ENCODE measurements at regions not wholly inside any gene's neighbourhood (a gene's known extent, or its start where the extent isn't known, plus 50 kb on each side); places are given as distances from the start of the nearest gene placed in this dataset.

DNA sequence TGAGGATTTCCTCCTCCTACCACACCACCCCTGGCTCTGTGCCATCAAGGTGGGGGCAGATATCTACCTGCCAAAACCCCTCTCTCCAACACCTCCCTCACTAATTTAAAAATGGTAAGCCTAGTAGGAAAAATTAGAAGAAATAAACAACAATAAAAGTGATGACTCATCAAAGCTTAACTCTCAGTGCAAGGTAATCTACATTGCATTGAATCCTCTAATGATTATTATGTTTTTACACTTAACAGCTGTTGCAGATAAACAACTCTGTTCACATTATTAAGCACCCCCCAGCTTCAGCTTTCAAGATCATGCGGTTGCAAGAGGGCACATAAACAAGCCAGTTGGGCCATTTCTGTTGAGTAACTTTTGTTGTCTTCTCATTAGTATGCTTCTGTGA is 396.1 kb upstream of the ATP11B start:
- Histone ChIP-seq H3K4me3 (ENCODE audit: low read length) (no peak overlapping the region), H3K9me3 (ENCODE audit: control insufficient read depth, low read depth, low read length) (no peaks in the 10 kb centered on the region), H3K27me3 (ENCODE audit: control insufficient read depth, insufficient read depth, low read length) (peaks cover 2% of the 10 kb centered on the region), H3K27ac (ENCODE audit: low read length) (no peak overlapping the region), H3K4me1 (ENCODE audit: control insufficient read depth, insufficient read depth, low read length) (no peaks in the 10 kb centered on the region), H3K36me3 (ENCODE audit: control insufficient read depth, insufficient read depth, low read length) (no peaks in the 10 kb centered on the region)
- WGBS (ENCODE audit: insufficient coverage, low lambda C conversion rate) = no CpG with 5 or more reads among the region's 1 CpG
- no peak for DNase-seq

DNA sequence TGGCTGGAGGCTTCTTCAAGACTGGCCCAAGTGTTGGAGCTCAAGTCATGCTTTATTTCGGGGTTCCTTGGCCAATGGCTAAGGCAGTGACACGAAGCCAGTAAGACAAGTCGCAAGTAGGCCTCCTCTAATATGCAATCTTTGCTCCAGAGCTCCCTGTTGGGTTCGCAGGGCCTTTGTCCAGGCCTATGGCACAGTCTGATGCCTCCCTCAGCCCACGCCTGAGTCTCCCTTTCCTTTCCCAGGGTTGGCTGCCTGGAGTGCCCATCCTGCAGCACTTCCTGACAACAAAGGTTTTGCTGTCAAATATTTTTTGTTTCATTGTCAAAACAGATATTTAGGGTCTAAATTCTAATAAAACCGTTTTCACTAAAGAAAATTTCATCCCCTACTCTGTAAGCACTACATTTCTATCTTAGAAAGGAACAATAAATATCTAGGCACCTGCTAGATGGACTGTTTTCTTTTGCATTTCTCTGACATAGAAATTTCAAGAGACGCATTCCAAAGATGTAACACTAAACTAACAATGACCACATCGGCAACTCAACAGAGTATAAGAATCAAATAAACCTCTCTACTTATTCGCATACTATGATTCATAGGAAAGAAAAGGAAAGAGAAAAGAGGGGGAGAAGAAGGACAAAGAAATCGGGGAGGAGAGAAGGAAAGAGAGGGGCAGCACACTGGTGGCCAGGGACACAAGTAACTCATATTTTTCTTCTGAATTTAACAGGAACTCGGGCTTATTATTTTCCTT is 393.1 kb upstream of the ATP11B start:
- H3K4me1 ChIP-seq (ENCODE audit: control insufficient read depth, insufficient read depth, low read length) = no peaks in the 10 kb centered on the region
- peaks cover 2% of the 10 kb centered on the region for H3K27me3 ChIP-seq (ENCODE audit: control insufficient read depth, insufficient read depth, low read length)
- WGBS (ENCODE audit: insufficient coverage, low lambda C conversion rate) = 76% methylated on average over 5 of the region's 11 CpGs
- H3K4me3 ChIP-seq (ENCODE audit: low read length) = no peak overlapping the region
- DNase-seq = no peak
- H3K27ac ChIP-seq (ENCODE audit: low read length) = no peak overlapping the region
- no peaks in the 10 kb centered on the region for H3K36me3 ChIP-seq (ENCODE audit: control insufficient read depth, insufficient read depth, low read length)
- no peaks in the 10 kb centered on the region for H3K9me3 ChIP-seq (ENCODE audit: control insufficient read depth, low read depth, low read length)

DNA sequence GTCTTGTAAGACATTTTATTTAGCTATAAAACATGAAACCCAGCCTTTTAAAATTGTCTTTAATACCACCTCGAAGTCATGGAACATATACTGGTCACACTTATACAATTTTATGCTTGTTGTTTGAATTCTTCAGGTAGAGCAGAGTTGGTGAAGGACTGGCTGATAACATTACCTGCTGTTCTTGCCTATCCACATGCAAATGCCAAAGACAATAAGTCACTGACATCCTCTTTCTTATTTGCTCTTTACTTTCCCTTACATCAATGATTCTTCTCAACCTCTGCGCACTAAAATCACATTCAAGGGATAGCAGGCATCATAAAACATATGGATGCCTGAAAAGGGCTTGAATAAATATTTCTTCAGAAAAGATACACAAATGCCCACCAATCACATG is 392.5 kb upstream of the ATP11B start:
- no CpG with 5 or more reads among the region's 2 CpGs for WGBS (ENCODE audit: insufficient coverage, low lambda C conversion rate)
- Histone ChIP-seq H3K9me3 (ENCODE audit: control insufficient read depth, low read depth, low read length) (no peaks in the 10 kb centered on the region), H3K4me1 (ENCODE audit: control insufficient read depth, insufficient read depth, low read length) (no peaks in the 10 kb centered on the region), H3K36me3 (ENCODE audit: control insufficient read depth, insufficient read depth, low read length) (no peaks in the 10 kb centered on the region), H3K4me3 (ENCODE audit: low read length) (no peak overlapping the region), H3K27me3 (ENCODE audit: control insufficient read depth, insufficient read depth, low read length) (peaks cover 2% of the 10 kb centered on the region), H3K27ac (ENCODE audit: low read length) (no peak overlapping the region)
- DNase-seq = no peak

DNA sequence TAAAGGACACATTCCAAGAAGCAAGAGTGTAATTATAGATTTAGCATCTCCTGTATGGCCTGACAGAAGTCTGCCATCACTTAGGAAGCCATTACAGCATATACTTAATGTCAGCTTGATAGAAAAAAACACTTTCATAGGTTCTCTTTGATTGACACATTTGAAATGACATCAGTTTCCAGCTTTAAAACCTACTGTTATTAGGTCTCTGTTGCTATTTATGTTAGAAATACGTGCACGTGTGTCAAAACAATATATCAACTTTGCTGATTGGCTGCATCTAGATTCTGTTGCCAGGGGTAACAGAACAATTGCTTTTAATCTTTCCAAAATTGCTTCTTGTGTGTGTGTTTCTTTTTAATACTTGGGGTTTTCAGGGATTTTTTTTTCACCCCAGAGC is 389.3 kb upstream of the ATP11B start:
- Histone ChIP-seq H3K9me3 (ENCODE audit: control insufficient read depth, low read depth, low read length) (no peaks in the 10 kb centered on the region), H3K27me3 (ENCODE audit: control insufficient read depth, insufficient read depth, low read length) (no peaks in the 10 kb centered on the region), H3K4me1 (ENCODE audit: control insufficient read depth, insufficient read depth, low read length) (no peaks in the 10 kb centered on the region), H3K4me3 (ENCODE audit: low read length) (no peak overlapping the region), H3K36me3 (ENCODE audit: control insufficient read depth, insufficient read depth, low read length) (no peaks in the 10 kb centered on the region), H3K27ac (ENCODE audit: low read length) (no peak overlapping the region)
- DNase-seq = no peak
- WGBS (ENCODE audit: insufficient coverage, low lambda C conversion rate) = no CpG with 5 or more reads among the region's 2 CpGs

DNA sequence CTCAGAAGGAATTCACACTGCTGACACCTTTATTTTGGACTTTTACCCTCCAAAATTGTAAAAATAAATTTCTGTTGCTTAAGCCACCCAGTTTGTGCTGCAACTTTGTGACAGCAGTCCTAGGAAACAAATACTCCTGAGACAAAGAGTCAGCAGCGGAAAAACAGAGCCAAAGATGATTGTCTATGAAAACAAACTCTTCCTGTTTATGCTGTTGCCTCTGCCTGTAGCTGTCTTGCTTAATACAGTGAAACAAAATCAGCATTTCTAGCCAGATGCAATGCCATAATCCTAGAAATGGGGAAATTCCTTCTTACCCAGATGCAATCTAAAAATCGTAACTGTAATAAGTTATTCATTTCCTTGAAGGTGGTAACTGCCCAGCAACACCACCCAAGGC is 387.5 kb upstream of the ATP11B start:
- no peaks in the 10 kb centered on the region for H3K36me3 ChIP-seq (ENCODE audit: control insufficient read depth, insufficient read depth, low read length)
- no peaks in the 10 kb centered on the region for H3K27me3 ChIP-seq (ENCODE audit: control insufficient read depth, insufficient read depth, low read length)
- no peak overlapping the region for H3K27ac ChIP-seq (ENCODE audit: low read length)
- H3K9me3 ChIP-seq (ENCODE audit: control insufficient read depth, low read depth, low read length) = no peaks in the 10 kb centered on the region
- DNase-seq = no peak
- WGBS (ENCODE audit: insufficient coverage, low lambda C conversion rate) = 80% methylated on average over 1 of the region's 2 CpGs
- H3K4me1 ChIP-seq (ENCODE audit: control insufficient read depth, insufficient read depth, low read length) = no peaks in the 10 kb centered on the region
- no peak overlapping the region for H3K4me3 ChIP-seq (ENCODE audit: low read length)

DNA sequence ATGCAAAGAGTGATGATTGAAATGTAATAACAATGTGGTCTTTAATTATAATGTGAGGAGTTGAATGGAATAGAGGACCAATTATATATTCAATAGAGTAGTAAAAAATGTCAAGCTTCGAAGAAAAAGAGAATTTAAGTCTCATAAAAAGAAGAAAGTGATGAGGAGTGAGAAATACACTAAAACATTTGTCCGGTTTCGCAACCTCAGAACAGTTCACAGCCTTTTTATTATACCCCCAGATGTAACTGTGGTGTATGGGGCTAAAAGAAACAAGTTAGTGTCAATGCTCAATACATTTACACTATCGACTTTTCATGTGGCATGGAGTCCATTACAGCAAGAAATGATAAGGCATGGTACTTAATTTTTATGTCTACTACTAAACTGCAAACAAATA is 386.5 kb upstream of the ATP11B start:
- Histone ChIP-seq H3K4me3 (ENCODE audit: low read length) (no peak overlapping the region), H3K27ac (ENCODE audit: low read length) (no peak overlapping the region), H3K9me3 (ENCODE audit: control insufficient read depth, low read depth, low read length) (no peaks in the 10 kb centered on the region), H3K36me3 (ENCODE audit: control insufficient read depth, insufficient read depth, low read length) (no peaks in the 10 kb centered on the region), H3K27me3 (ENCODE audit: control insufficient read depth, insufficient read depth, low read length) (no peaks in the 10 kb centered on the region), H3K4me1 (ENCODE audit: control insufficient read depth, insufficient read depth, low read length) (no peaks in the 10 kb centered on the region)
- 96% methylated on average over 4 of the region's 4 CpGs for WGBS (ENCODE audit: insufficient coverage, low lambda C conversion rate)
- DNase-seq = no peak

DNA sequence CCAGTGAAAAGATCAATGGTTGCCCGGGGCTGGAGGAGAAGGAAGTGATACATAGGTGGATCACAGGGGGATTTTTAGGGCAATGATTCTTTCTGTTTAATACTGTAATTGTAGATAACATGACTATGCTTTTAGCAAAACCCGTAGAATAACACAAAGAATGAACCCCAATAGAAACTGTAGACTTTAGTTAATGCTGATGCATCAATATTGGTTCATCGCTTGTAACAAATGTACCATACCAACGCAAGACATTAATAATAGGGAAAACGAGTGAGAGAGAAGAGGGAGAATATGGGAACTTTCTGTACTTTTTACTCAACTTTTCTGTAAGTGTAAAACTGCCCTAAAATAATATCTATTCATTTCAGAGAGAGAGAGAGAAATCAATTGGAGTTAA is 383.3 kb upstream of the ATP11B start:
- H3K27ac ChIP-seq (ENCODE audit: low read length) = no peak overlapping the region
- 100% methylated on average over 1 of the region's 5 CpGs for WGBS (ENCODE audit: insufficient coverage, low lambda C conversion rate)
- DNase-seq = no peak
- peaks cover 2% of the 10 kb centered on the region for H3K27me3 ChIP-seq (ENCODE audit: control insufficient read depth, insufficient read depth, low read length)
- H3K36me3 ChIP-seq (ENCODE audit: control insufficient read depth, insufficient read depth, low read length) = no peaks in the 10 kb centered on the region
- H3K9me3 ChIP-seq (ENCODE audit: control insufficient read depth, low read depth, low read length) = no peaks in the 10 kb centered on the region
- H3K4me1 ChIP-seq (ENCODE audit: control insufficient read depth, insufficient read depth, low read length) = no peaks in the 10 kb centered on the region
- H3K4me3 ChIP-seq (ENCODE audit: low read length) = no peak overlapping the region

DNA sequence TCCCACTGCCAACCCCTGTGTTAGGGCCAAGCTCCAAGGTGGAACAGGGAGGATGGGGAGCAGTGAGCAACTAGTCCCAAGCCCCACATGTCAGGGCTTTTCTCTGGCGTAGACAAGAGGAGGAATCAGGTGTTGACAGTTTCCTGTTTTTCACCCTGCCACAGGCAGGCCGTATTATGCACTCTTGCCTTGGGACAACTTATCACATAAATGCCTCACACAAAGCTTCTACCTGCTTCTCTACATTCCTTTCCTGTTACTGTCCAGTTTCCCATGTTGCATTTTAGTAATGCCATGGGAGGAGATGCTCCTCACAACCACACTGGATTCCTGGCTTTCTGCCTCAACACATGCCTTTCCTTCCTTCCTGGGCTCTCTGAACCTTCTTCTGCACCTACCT is 381.2 kb upstream of the ATP11B start:
- Histone ChIP-seq H3K27me3 (ENCODE audit: control insufficient read depth, insufficient read depth, low read length) (peaks cover 2% of the 10 kb centered on the region), H3K36me3 (ENCODE audit: control insufficient read depth, insufficient read depth, low read length) (no peaks in the 10 kb centered on the region), H3K9me3 (ENCODE audit: control insufficient read depth, low read depth, low read length) (no peaks in the 10 kb centered on the region), H3K4me1 (ENCODE audit: control insufficient read depth, insufficient read depth, low read length) (no peaks in the 10 kb centered on the region), H3K27ac (ENCODE audit: low read length) (no peak overlapping the region), H3K4me3 (ENCODE audit: low read length) (no peak overlapping the region)
- no CpG with 5 or more reads among the region's 2 CpGs for WGBS (ENCODE audit: insufficient coverage, low lambda C conversion rate)
- no peak for DNase-seq

DNA sequence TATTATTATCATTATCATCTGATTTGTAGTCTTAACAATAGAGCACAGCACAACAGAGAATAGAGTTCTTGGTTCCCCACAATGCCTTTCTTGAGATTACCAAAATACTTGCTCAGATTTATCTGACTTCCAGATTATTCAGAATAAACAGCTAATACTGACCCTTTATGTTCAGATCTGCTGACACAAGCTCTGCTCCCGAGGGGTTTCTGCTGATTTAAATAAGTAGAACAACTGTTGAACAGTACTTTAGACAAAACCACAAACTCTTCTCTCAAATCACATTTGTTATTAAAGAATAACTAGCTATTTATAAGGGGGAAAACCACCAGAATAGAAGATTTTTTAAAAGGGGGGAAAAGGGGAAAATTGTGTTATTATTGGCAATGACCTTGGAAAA is 380.2 kb upstream of the ATP11B start:
- Histone ChIP-seq H3K9me3 (ENCODE audit: control insufficient read depth, low read depth, low read length) (no peaks in the 10 kb centered on the region), H3K27ac (ENCODE audit: low read length) (no peak overlapping the region), H3K27me3 (ENCODE audit: control insufficient read depth, insufficient read depth, low read length) (peaks cover 2% of the 10 kb centered on the region), H3K36me3 (ENCODE audit: control insufficient read depth, insufficient read depth, low read length) (no peaks in the 10 kb centered on the region), H3K4me3 (ENCODE audit: low read length) (no peak overlapping the region), H3K4me1 (ENCODE audit: control insufficient read depth, insufficient read depth, low read length) (no peaks in the 10 kb centered on the region)
- WGBS (ENCODE audit: insufficient coverage, low lambda C conversion rate) = no CpG with 5 or more reads among the region's 1 CpG
- DNase-seq = no peak

DNA sequence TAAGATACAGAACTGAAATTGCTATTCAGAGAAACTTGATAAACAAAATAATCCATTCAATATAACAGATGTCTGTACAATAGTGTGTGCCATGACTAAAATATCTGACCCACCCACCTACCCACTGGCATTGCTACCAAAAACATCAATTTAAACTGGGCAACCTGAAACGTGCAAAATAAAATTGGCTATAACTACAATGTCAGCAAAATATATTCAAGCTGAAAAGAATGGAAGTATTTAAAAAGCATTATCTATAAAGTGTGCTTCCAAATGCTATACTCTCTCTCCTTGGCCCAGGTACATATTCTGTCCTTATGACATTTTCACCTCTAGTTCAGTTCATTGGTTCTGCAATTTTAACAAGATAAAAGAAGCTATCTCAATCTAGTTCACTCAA is 379.6 kb upstream of the ATP11B start:
- Histone ChIP-seq H3K27ac (ENCODE audit: low read length) (no peak overlapping the region), H3K27me3 (ENCODE audit: control insufficient read depth, insufficient read depth, low read length) (peaks cover 2% of the 10 kb centered on the region), H3K9me3 (ENCODE audit: control insufficient read depth, low read depth, low read length) (no peaks in the 10 kb centered on the region), H3K36me3 (ENCODE audit: control insufficient read depth, insufficient read depth, low read length) (no peaks in the 10 kb centered on the region), H3K4me1 (ENCODE audit: control insufficient read depth, insufficient read depth, low read length) (no peaks in the 10 kb centered on the region), H3K4me3 (ENCODE audit: low read length) (no peak overlapping the region)
- no peak for DNase-seq
- WGBS (ENCODE audit: insufficient coverage, low lambda C conversion rate) = no CpG with 5 or more reads among the region's 1 CpG

DNA sequence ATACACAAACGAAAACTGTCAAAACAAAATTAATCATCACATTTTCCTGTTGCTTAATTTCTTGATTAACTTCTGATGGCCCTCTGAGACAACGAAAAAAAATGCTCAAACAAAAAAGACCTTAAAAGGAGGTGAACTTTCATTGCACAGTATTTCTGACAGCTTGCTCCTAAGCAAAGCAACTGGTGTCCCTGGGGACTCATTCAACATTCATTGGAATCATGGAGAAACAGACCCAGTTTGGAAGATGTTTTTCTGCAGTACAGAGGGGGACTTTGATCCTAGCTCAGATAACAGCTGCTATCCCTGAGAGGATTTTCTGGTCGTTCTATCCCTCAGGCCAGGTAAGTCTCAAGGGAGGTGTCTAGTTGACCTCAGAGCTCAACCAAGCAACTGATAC is 378.7 kb upstream of the ATP11B start:
- Histone ChIP-seq H3K9me3 (ENCODE audit: control insufficient read depth, low read depth, low read length) (no peaks in the 10 kb centered on the region), H3K27ac (ENCODE audit: low read length) (no peak overlapping the region), H3K4me3 (ENCODE audit: low read length) (no peak overlapping the region), H3K4me1 (ENCODE audit: control insufficient read depth, insufficient read depth, low read length) (no peaks in the 10 kb centered on the region), H3K36me3 (ENCODE audit: control insufficient read depth, insufficient read depth, low read length) (no peaks in the 10 kb centered on the region), H3K27me3 (ENCODE audit: control insufficient read depth, insufficient read depth, low read length) (peaks cover 2% of the 10 kb centered on the region)
- WGBS (ENCODE audit: insufficient coverage, low lambda C conversion rate) = 35% methylated on average over 2 of the region's 3 CpGs
- DNase-seq = no peak
